ENCODE measurements at regions not wholly inside any gene's neighbourhood (a gene's known extent, or its start where the extent isn't known, plus 50 kb on each side); places are given as distances from the start of the nearest gene placed in this dataset.

DNA sequence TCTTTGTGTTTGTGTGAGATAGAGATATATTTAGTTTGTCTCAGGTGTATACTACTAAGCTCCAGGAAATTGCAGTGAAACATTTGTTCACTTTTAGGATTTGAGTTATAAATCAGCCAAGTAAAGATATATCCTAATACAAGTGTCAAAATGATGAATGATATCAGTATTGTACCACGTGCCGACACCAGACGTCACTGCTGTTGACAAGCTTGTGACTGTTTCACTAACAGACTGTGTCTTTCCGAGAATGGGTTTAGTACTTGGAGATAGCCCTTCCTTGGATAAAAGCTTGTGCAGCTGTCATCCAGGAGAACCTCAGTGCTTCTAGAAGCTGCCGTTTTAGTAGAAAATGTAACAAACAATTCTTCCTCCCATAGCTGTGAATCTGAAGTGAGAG, 343.3 kb downstream of the FBXO8 start:
- no peak overlapping the region for H3K56ac ChIP-seq (replicated peaks; ENCODE audit: insufficient read length, low read depth, low read length)
- H2BK120ac ChIP-seq (replicated peaks; ENCODE audit: low read depth, low read length) = no peak overlapping the region
- H4K91ac ChIP-seq (replicated peaks; ENCODE audit: insufficient read length, low read length) = no peak overlapping the region
- WGBS, 2 experiments (ENCODE audit: extremely low coverage in 1 of 2, insufficient coverage in 1 of 2, insufficient read length in 1 of 2, insufficient replicate concordance in 2 of 2, low coverage in 1 of 2, low lambda C conversion rate in 2 of 2, missing lambda C conversion rate in 1 of 2) = 96% methylated on average over 5 of the region's 5 CpGs; no CpG with 5 or more reads in 1 of the 2 experiments
- H3K36me3 ChIP-seq (ENCODE audit: control insufficient read depth in 2 of 4, insufficient read depth in 4 of 4, low read length in 3 of 4) = no peaks in the 10 kb centered on the region
- FAIRE-seq (no peak), DNase-seq (ENCODE audit: low read depth in 1 of 2, low spot score in 2 of 2) (no peak)
- H3K4me2 ChIP-seq (ENCODE audit: insufficient read depth in 1 of 2, low read depth in 2 of 2, low read length in 2 of 2) = no peak overlapping the region
- no peaks in the 10 kb centered on the region for H3K79me1 ChIP-seq (ENCODE audit: low read depth, low read length)
- H2BK5ac ChIP-seq (ENCODE audit: low read depth, low read length) = no peak overlapping the region
- H3K79me2 ChIP-seq (ENCODE audit: control insufficient read depth in 1 of 2, insufficient read depth in 2 of 2, low read length in 2 of 2) = no peaks in the 10 kb centered on the region
- H4K8ac ChIP-seq (ENCODE audit: extremely low read depth, insufficient read depth, low read length) = no peak overlapping the region
- H3K9ac ChIP-seq (replicated peaks in 1 of 4; ENCODE audit: extremely low read depth in 1 of 4, low read depth in 3 of 4, low read length in 3 of 4) = no peak overlapping the region
- no peak overlapping the region for H3K27ac ChIP-seq (ENCODE audit: low read depth, low read length)
- H2BK20ac ChIP-seq (ENCODE audit: low read length) = no peak overlapping the region
- CTCF ChIA-PET (ENCODE audit: partially characterized antibody) = interaction anchor here (1.8 kb wide), 1 partner anchor 188 kb away, joined by 4 read pairs; no protein-coding TSS in a partner anchor
- no peak overlapping the region for H3K4me3 ChIP-seq (ENCODE audit: extremely low read depth in 1 of 4, insufficient read depth in 2 of 4, low read depth in 3 of 4, low read length in 4 of 4)
- H2AFZ ChIP-seq (ENCODE audit: low read length) = no peak overlapping the region
- no peaks in the 10 kb centered on the region for H4K20me1 ChIP-seq (replicated peaks in 1 of 2; ENCODE audit: control insufficient read depth in 1 of 2, insufficient read depth in 2 of 2, low read length in 2 of 2)
- POLR2A ChIA-PET (ENCODE audit: partially characterized antibody) = no interaction called here
- H3K14ac ChIP-seq (ENCODE audit: insufficient read length) = no peak overlapping the region
- H2AK5ac ChIP-seq (ENCODE audit: low read depth, low read length) = no peak overlapping the region
- H3K23ac ChIP-seq (ENCODE audit: insufficient read length) = no peak overlapping the region
- no peak overlapping the region for H2BK15ac ChIP-seq (ENCODE audit: low read length)
- no peak overlapping the region for H3K18ac ChIP-seq (ENCODE audit: extremely low read depth, low read length)
- H3K4ac ChIP-seq (replicated peaks; ENCODE audit: insufficient read length, low read depth, low read length) = no peak overlapping the region
- no peak overlapping the region for H4K5ac ChIP-seq (ENCODE audit: insufficient read length, low read depth, low read length)
- H3K4me1 ChIP-seq (replicated peaks in 1 of 4; ENCODE audit: control insufficient read depth in 3 of 4, insufficient read depth in 4 of 4, low read length in 3 of 4) = peaks cover 0 to 3% (median 1%) of the 10 kb centered on the region in 4 experiments; a peak in 3 of 7 replicates
- no peaks in the 10 kb centered on the region for H3K23me2 ChIP-seq (ENCODE audit: low read depth, low read length)
- no peak overlapping the region for H2BK12ac ChIP-seq (ENCODE audit: low read depth, low read length)
- H3K27me3 ChIP-seq (replicated peaks in 1 of 4; ENCODE audit: control insufficient read depth in 3 of 4, extremely low read depth in 1 of 4, insufficient read depth in 3 of 4, low read length in 3 of 4) = no peaks in the 10 kb centered on the region
- no peaks in the 10 kb centered on the region for H3K9me3 ChIP-seq (ENCODE audit: insufficient read depth in 2 of 2, low read depth in 1 of 2, low read length in 1 of 2)
- TF ChIP-seq CBX8 (IDR thresholded peaks at IDR 0.05; ENCODE audit: borderline replicate concordance, low read depth, low read length) (no peak), ZNF274 (IDR thresholded peaks at IDR 0.05; ENCODE audit: borderline replicate concordance, extremely low read depth, low read length) (no peak), HDAC2 (IDR thresholded peaks at IDR 0.05; ENCODE audit: borderline replicate concordance in 1 of 2, low read depth in 2 of 2, low read length in 2 of 2) (no peak), CTBP2 (IDR thresholded peaks at IDR 0.05; ENCODE audit: borderline replicate concordance, insufficient read depth, insufficient read length, low read length) (no peak), JUN (IDR thresholded peaks at IDR 0.05; ENCODE audit: low read depth, low read length) (no peak), KDM1A (IDR thresholded peaks at IDR 0.05; ENCODE audit: borderline replicate concordance, low read length) (no peak), NRF1 (IDR thresholded peaks at IDR 0.05; ENCODE audit: low read depth, low read length) (no peak), SAP30 (IDR thresholded peaks at IDR 0.05; ENCODE audit: insufficient read depth, insufficient replicate concordance, low read length) (no peak), MAFK (IDR thresholded peaks at IDR 0.05; ENCODE audit: low read depth, low read length) (no peak)
- TF ChIP-seq, protein P1, sequence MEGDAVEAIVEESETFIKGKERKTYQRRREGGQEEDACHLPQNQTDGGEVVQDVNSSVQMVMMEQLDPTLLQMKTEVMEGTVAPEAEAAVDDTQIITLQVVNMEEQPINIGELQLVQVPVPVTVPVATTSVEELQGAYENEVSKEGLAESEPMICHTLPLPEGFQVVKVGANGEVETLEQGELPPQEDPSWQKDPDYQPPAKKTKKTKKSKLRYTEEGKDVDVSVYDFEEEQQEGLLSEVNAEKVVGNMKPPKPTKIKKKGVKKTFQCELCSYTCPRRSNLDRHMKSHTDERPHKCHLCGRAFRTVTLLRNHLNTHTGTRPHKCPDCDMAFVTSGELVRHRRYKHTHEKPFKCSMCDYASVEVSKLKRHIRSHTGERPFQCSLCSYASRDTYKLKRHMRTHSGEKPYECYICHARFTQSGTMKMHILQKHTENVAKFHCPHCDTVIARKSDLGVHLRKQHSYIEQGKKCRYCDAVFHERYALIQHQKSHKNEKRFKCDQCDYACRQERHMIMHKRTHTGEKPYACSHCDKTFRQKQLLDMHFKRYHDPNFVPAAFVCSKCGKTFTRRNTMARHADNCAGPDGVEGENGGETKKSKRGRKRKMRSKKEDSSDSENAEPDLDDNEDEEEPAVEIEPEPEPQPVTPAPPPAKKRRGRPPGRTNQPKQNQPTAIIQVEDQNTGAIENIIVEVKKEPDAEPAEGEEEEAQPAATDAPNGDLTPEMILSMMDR (IDR thresholded peaks at IDR 0.05; ENCODE audit: control extremely low read depth in 1 of 3, insufficient read depth in 1 of 3, low read depth in 1 of 3, low read length in 3 of 3) = no peak
- TF ChIP-seq, protein P2, sequence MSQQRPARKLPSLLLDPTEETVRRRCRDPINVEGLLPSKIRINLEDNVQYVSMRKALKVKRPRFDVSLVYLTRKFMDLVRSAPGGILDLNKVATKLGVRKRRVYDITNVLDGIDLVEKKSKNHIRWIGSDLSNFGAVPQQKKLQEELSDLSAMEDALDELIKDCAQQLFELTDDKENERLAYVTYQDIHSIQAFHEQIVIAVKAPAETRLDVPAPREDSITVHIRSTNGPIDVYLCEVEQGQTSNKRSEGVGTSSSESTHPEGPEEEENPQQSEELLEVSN (IDR thresholded peaks at IDR 0.05) = no peak
